ENCODE measurements at regions not wholly inside any gene's neighbourhood (a gene's known extent, or its start where the extent isn't known, plus 50 kb on each side); places are given as distances from the start of the nearest gene placed in this dataset.

DNA sequence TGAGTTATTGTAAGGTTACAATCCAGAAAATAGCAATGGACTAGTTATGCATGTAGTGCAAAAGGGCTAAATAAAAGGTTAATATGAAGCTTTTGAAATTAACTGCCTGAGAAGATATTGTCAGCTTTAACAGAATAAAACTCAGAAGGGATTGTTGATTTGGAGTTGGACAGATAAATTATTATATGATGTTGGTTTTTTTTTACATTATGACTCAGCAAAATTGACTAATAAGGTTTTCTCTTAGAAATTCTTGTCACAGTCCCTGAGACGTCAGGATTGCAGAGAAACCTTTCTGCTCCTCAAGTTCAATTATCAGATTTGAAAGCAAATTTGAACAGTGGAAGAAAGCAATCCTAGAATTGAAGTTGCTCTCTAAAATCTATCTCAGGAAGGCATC, 946.9 kb downstream of the CBLN2 start:
- H2BK120ac ChIP-seq (ENCODE audit: low read depth, low read length): no peak overlapping the region
- no peak overlapping the region for H2BK12ac ChIP-seq (ENCODE audit: low read length in 2 of 2)
- H3K36me3 ChIP-seq (ENCODE audit: control insufficient read depth in 1 of 2, insufficient read depth in 2 of 2, low read depth in 1 of 2, low read length in 2 of 2): no peaks in the 10 kb centered on the region
- H3K79me1 ChIP-seq (replicated peaks; ENCODE audit: low read length, poor library complexity, severe bottlenecking): no peaks in the 10 kb centered on the region
- no CpG with 5 or more reads among the region's 1 CpG for WGBS
- no peak overlapping the region for H4K8ac ChIP-seq (ENCODE audit: low read length)
- no peak overlapping the region for H3K23ac ChIP-seq (ENCODE audit: low read length in 2 of 2)
- H3K18ac ChIP-seq (ENCODE audit: low read depth in 1 of 2, low read length in 2 of 2): no peak overlapping the region
- H2BK15ac ChIP-seq (ENCODE audit: low read depth, poor library complexity, severe bottlenecking): no peak overlapping the region
- no peak overlapping the region for H3K27ac ChIP-seq (ENCODE audit: low read length, poor library complexity, severe bottlenecking)
- no peak overlapping the region for H2AFZ ChIP-seq (ENCODE audit: low read depth, low read length)
- no peak overlapping the region for H4K91ac ChIP-seq (ENCODE audit: low read length)
- no peak overlapping the region for H3K9ac ChIP-seq (ENCODE audit: low read length)
- H3K4me2 ChIP-seq (ENCODE audit: low read length, poor library complexity, severe bottlenecking): no peak overlapping the region
- no peak overlapping the region for H3K14ac ChIP-seq (ENCODE audit: low read length in 2 of 2)
- no peak overlapping the region for H3K4ac ChIP-seq (ENCODE audit: low read depth in 1 of 2, low read length in 2 of 2)
- no peak overlapping the region for H2BK5ac ChIP-seq (ENCODE audit: low read depth, low read length, poor library complexity, severe bottlenecking)
- no peaks in the 10 kb centered on the region for H3K27me3 ChIP-seq (ENCODE audit: control insufficient read depth in 1 of 2, insufficient read depth in 1 of 2, low read length in 2 of 2)
- DNase-seq: no peak
- no peak overlapping the region for H2AK5ac ChIP-seq (ENCODE audit: low read length, severe bottlenecking)
- no peak overlapping the region for H3K4me3 ChIP-seq (ENCODE audit: insufficient read depth in 1 of 2, low read depth in 1 of 2, low read length in 2 of 2)
- H3K9me3 ChIP-seq (ENCODE audit: control insufficient read depth, low read length): no peaks in the 10 kb centered on the region
- H3K4me1 ChIP-seq (ENCODE audit: control insufficient read depth, insufficient read depth, low read depth, low read length): no peaks in the 10 kb centered on the region

DNA sequence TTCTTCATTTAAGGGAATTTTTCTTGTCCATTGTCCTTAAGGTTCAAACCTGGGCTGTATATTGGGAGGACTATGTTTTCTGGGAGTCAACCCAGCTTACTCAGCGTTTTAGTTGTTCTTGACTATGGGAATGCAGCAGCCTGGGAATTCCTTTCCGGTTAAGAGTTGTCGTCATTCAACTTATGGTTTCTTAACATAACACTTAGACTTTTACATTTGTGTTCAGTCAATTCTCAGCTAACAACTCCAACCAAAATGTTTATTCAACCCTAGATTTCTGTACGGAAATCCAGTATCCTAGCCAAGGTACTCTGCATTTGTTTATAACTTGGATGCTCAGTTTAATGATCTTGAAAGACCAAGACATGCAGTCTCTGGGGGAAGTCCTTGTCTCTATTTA, 960.9 kb downstream of the CBLN2 start:
- H3K14ac ChIP-seq (ENCODE audit: low read length in 2 of 2): no peak overlapping the region
- H3K9me3 ChIP-seq (ENCODE audit: control insufficient read depth, low read length): peaks cover 16% of the 10 kb centered on the region
- H2BK15ac ChIP-seq (ENCODE audit: low read depth, poor library complexity, severe bottlenecking): no peak overlapping the region
- DNase-seq: no peak
- H3K9ac ChIP-seq (ENCODE audit: low read length): no peak overlapping the region
- no peaks in the 10 kb centered on the region for H3K27me3 ChIP-seq (ENCODE audit: control insufficient read depth in 1 of 2, insufficient read depth in 1 of 2, low read length in 2 of 2)
- no peak overlapping the region for H3K18ac ChIP-seq (ENCODE audit: low read depth in 1 of 2, low read length in 2 of 2)
- no peak overlapping the region for H2BK12ac ChIP-seq (ENCODE audit: low read length in 2 of 2)
- no peak overlapping the region for H2BK120ac ChIP-seq (ENCODE audit: low read depth, low read length)
- H3K4ac ChIP-seq (ENCODE audit: low read depth in 1 of 2, low read length in 2 of 2): no peak overlapping the region
- H3K4me1 ChIP-seq (ENCODE audit: control insufficient read depth, insufficient read depth, low read depth, low read length): no peaks in the 10 kb centered on the region
- H3K4me3 ChIP-seq (ENCODE audit: insufficient read depth in 1 of 2, low read depth in 1 of 2, low read length in 2 of 2): no peak overlapping the region
- no peaks in the 10 kb centered on the region for H3K36me3 ChIP-seq (ENCODE audit: control insufficient read depth in 1 of 2, insufficient read depth in 2 of 2, low read depth in 1 of 2, low read length in 2 of 2)
- no peak overlapping the region for H2BK5ac ChIP-seq (ENCODE audit: low read depth, low read length, poor library complexity, severe bottlenecking)
- no peak overlapping the region for H3K4me2 ChIP-seq (ENCODE audit: low read length, poor library complexity, severe bottlenecking)
- H4K91ac ChIP-seq (ENCODE audit: low read length): no peak overlapping the region
- no peaks in the 10 kb centered on the region for H3K79me1 ChIP-seq (replicated peaks; ENCODE audit: low read length, poor library complexity, severe bottlenecking)
- no peak overlapping the region for H4K8ac ChIP-seq (ENCODE audit: low read length)
- H3K23ac ChIP-seq (ENCODE audit: low read length in 2 of 2): no peak overlapping the region
- WGBS: 77% methylated on average over 4 of the region's 4 CpGs
- H2AFZ ChIP-seq (ENCODE audit: low read depth, low read length): no peak overlapping the region
- no peak overlapping the region for H2AK5ac ChIP-seq (ENCODE audit: low read length, severe bottlenecking)
- H3K27ac ChIP-seq (ENCODE audit: low read length, poor library complexity, severe bottlenecking): no peak overlapping the region

DNA sequence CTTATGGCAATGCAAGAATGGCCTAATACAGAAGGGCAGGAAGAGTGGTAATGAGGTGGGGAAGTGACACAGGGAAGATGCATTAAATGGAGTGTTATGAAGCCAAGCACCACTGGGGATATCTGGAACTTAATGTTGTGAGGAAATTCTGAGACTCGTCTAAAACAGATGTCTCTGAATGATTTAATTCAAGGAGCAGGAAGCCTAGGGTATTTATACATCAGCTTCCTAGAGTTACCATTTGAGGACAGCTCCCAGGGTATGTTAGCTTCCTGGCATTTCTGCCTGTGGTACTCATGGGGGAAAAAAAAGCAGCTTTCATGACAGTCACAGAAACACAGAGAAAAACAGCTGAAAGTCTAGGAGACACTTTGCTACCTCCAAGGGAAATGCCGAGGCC, 989.5 kb downstream of the CBLN2 start:
- H3K23ac ChIP-seq (ENCODE audit: low read length in 2 of 2): no peak overlapping the region
- H3K27me3 ChIP-seq (ENCODE audit: control insufficient read depth in 1 of 2, insufficient read depth in 1 of 2, low read length in 2 of 2): no peaks in the 10 kb centered on the region

DNA sequence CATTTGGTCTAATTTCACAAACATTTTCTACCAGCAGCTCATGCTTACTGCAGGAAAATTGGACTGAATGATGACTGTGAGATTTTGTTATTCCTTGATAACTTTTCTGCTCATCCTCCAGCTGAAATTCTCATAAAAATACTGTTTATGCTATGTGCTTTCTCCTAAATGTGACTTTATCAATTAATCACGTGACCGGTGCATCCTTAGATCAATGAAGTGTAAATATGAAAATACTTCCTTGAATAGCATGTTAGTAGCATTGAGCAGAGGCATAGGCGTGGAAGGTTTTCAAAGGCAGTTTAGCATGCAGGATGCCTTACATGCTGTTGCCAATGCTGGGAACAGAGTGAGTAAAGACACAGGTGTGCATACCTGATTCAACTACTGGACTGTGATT, 1002.5 kb downstream of the CBLN2 start:
- Histone ChIP-seq H3K27me3 (ENCODE audit: control insufficient read depth in 1 of 2, insufficient read depth in 1 of 2, low read length in 2 of 2) (no peaks in the 10 kb centered on the region), H2BK120ac (ENCODE audit: low read depth, low read length) (no peak overlapping the region), H3K9ac (ENCODE audit: low read length) (no peak overlapping the region), H3K36me3 (ENCODE audit: control insufficient read depth in 1 of 2, insufficient read depth in 2 of 2, low read depth in 1 of 2, low read length in 2 of 2) (no peaks in the 10 kb centered on the region), H2BK12ac (ENCODE audit: low read length in 2 of 2) (no peak overlapping the region), H2BK15ac (ENCODE audit: low read depth, poor library complexity, severe bottlenecking) (no peak overlapping the region), H3K9me3 (ENCODE audit: control insufficient read depth, low read length) (peaks cover 39% of the 10 kb centered on the region), H3K4me2 (ENCODE audit: low read length, poor library complexity, severe bottlenecking) (no peak overlapping the region), H4K91ac (ENCODE audit: low read length) (no peak overlapping the region), H2BK5ac (ENCODE audit: low read depth, low read length, poor library complexity, severe bottlenecking) (no peak overlapping the region), H3K4me3 (ENCODE audit: insufficient read depth in 1 of 2, low read depth in 1 of 2, low read length in 2 of 2) (no peak overlapping the region), H3K14ac (ENCODE audit: low read length in 2 of 2) (no peak overlapping the region), H3K4ac (ENCODE audit: low read depth in 1 of 2, low read length in 2 of 2) (no peak overlapping the region), H3K27ac (ENCODE audit: low read length, poor library complexity, severe bottlenecking) (no peak overlapping the region), H4K8ac (ENCODE audit: low read length) (no peak overlapping the region), H3K79me1 (replicated peaks; ENCODE audit: low read length, poor library complexity, severe bottlenecking) (no peaks in the 10 kb centered on the region), H3K4me1 (ENCODE audit: control insufficient read depth, insufficient read depth, low read depth, low read length) (no peaks in the 10 kb centered on the region), H2AK5ac (ENCODE audit: low read length, severe bottlenecking) (no peak overlapping the region), H3K18ac (ENCODE audit: low read depth in 1 of 2, low read length in 2 of 2) (no peak overlapping the region), H3K23ac (ENCODE audit: low read length in 2 of 2) (no peak overlapping the region), H2AFZ (ENCODE audit: low read depth, low read length) (no peak overlapping the region)
- 64% methylated on average over 3 of the region's 3 CpGs for WGBS
- no peak for DNase-seq

More for the DNA sequence above, 989.5 kb downstream of the CBLN2 start:
- Histone ChIP-seq H2BK15ac (ENCODE audit: low read depth, poor library complexity, severe bottlenecking) (no peak overlapping the region), H3K27ac (ENCODE audit: low read length, poor library complexity, severe bottlenecking) (no peak overlapping the region), H3K14ac (ENCODE audit: low read length in 2 of 2) (no peak overlapping the region), H3K4me1 (ENCODE audit: control insufficient read depth, insufficient read depth, low read depth, low read length) (no peaks in the 10 kb centered on the region), H4K91ac (ENCODE audit: low read length) (no peak overlapping the region), H3K4me3 (ENCODE audit: insufficient read depth in 1 of 2, low read depth in 1 of 2, low read length in 2 of 2) (no peak overlapping the region), H2BK5ac (ENCODE audit: low read depth, low read length, poor library complexity, severe bottlenecking) (no peak overlapping the region), H2BK120ac (ENCODE audit: low read depth, low read length) (no peak overlapping the region), H2AFZ (ENCODE audit: low read depth, low read length) (no peak overlapping the region), H3K4ac (ENCODE audit: low read depth in 1 of 2, low read length in 2 of 2) (no peak overlapping the region), H2BK12ac (ENCODE audit: low read length in 2 of 2) (no peak overlapping the region), H2AK5ac (ENCODE audit: low read length, severe bottlenecking) (no peak overlapping the region), H3K4me2 (ENCODE audit: low read length, poor library complexity, severe bottlenecking) (no peak overlapping the region), H4K8ac (ENCODE audit: low read length) (no peak overlapping the region), H3K9me3 (ENCODE audit: control insufficient read depth, low read length) (peaks cover 19% of the 10 kb centered on the region), H3K79me1 (replicated peaks; ENCODE audit: low read length, poor library complexity, severe bottlenecking) (no peaks in the 10 kb centered on the region), H3K9ac (ENCODE audit: low read length) (no peak overlapping the region), H3K36me3 (ENCODE audit: control insufficient read depth in 1 of 2, insufficient read depth in 2 of 2, low read depth in 1 of 2, low read length in 2 of 2) (no peaks in the 10 kb centered on the region), H3K18ac (ENCODE audit: low read depth in 1 of 2, low read length in 2 of 2) (no peak overlapping the region)
- 47% methylated on average over 1 of the region's 2 CpGs for WGBS
- DNase-seq: no peak

Data from mesenchymal stem cell (in vitro differentiated cells and primary cell).